Activated CD8-positive, alpha-beta memory T cell treated with anti-CD3 and anti-CD28 coated beads, Interleukin-2, amount 50 U/mL, for 1 hour (primary cell): ENCODE measurements at regions not wholly inside any gene's neighbourhood (a gene's known extent, or its start where the extent isn't known, plus 50 kb on each side); places are given as distances from the start of the nearest gene placed in this dataset.
"Not testable (repeated sequence)": the region's sequence is repeated elsewhere in the genome, so short reads cannot be mapped to it uniquely, and the experiment has no call there.

ENCODE experiments used
- DNase-seq: peaks from one replicate; pipeline ENCODE4 v3.0.0-alpha.2; 2020; ENCODE audit errors: extremely low read depth

GRCh38 chr11:69887330-69887729 is 68.1 kb upstream of the FGF3 start:
- no peak for DNase-seq

DNA sequence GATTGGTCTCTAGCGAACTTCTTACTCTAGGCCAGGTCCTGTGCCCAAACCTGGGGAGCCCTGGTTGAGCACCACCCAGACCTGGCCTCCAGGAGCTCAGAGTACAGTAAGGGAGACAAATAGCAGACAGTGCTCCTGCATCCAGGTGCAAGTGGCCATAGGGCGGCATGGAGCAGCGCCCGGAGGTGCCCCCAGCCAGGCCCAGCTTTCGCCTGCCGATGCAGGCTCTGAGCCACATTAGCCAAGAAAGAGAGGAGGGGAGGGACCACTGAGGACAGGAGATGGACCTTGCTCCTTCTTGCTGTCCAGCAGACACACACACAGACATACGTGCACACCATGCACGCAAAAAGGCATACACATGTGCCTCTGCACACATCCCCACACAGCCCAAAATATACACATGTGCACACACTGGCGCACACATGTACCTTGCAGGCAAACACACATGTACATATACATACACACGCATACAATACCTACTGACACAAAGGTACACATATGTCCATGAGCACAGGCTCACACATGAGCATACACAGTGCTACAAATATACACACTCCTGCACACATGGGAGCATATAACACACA is 68.7 kb upstream of the FGF3 start:
- no peak for DNase-seq

- peak; percentile 9 for DNase-seq
Observed at GRCh38 chr11:69888483-69889181, 69.4 kb upstream of the FGF3 start.

DNA sequence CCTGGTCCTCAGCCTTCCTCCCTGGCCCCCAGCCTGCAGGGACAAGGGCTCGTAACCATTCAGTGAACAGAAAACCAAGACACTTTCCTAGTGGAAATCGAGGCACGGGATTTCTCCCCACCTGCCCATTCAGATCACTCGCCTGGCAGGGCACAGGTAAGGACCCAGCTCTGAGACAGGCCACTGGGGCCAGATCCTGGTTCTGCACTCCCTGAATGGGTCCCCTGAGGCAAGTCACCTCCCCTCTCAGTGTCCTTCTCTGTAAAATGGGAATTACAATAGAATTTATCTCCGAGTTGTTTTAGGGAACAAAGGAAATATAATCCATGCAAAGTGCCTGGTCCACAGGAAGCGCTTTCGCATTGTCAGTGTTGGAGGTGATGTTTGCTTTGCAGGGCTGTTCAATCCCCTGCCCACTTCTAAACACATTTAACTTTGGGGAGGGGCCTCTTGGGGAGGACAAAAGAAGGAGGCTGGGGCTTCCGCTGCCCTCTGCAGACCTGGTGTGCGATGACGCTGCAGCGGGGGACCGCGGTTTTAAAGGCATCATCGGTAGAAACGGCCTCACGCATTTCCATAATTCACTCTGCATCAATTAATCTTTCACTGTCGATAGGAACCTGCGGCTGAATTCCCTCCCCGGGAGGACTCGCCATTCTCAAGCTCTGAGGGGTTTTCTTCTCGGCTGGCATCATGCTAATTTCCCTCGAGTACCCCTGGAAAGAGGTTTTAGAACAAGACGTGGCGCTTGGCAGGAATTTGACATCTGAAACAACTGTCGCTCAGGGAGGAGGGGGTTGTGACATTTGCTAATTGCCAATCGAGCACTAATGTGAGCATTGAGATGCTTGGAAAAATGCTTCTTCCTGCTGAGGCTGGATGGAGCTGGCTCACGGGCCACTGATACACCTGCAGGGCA is 70.4 kb upstream of the FGF3 start:
- no peak for DNase-seq

DNA sequence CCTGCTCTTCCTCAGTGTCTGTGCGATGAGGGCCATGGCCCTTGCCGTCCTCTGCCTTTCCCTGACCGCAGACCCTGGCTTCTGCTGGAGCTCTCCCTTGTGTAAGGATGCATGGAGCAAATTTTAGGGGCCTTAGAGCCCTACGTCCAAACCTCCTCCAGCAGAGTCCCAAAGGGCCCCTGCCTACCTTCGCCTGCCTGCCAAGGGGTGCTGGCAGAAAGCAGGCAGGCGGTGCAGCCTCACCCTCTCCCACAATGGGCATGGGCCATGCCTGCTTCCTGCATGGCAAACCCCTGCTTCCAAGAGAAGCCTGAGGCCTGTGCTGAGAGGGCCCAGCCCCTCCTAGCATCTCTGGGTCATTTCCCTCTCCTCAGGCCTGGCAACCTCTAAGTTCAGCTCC is 71.3 kb upstream of the FGF3 start:
- no peak for DNase-seq

DNA sequence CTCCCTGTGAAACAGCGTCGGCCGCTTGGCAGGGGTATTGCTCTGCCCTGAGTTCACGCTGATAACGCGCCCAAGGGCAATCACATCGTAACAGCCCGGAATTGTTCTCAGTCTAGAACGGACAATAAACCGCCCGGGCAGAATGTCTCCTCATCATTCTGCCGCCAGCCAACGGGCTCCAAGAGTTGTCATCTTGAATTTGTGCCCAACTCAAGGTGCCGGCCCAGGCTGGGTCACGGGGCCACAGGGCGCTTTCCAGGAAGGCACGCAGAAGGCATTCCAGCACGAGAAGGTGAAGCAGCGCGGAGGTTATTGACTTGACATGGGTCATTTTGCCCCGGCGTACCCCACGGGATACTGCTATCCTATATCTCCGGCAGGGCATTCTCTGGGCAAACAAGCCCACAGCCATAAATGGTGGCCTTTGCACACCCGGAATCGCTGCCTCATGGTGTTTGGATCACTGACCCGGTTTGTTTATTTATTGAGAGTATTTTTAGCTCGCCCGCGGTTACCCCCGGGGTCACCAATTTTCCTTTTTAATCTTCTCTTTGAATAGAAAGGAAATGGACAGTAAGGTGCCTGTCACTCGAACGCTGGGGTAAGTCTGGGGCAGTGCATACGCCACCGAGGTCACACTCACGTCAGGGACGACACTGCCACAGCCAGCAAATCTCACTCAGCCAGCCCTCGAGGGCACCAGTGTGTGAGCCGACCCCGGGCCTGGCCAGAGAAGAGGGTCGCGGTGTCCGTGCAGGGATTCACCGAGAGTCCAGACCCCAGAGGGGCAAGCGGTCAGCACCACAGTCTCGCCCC is 72.4 kb upstream of the FGF3 start:
- no peak for DNase-seq

DNA sequence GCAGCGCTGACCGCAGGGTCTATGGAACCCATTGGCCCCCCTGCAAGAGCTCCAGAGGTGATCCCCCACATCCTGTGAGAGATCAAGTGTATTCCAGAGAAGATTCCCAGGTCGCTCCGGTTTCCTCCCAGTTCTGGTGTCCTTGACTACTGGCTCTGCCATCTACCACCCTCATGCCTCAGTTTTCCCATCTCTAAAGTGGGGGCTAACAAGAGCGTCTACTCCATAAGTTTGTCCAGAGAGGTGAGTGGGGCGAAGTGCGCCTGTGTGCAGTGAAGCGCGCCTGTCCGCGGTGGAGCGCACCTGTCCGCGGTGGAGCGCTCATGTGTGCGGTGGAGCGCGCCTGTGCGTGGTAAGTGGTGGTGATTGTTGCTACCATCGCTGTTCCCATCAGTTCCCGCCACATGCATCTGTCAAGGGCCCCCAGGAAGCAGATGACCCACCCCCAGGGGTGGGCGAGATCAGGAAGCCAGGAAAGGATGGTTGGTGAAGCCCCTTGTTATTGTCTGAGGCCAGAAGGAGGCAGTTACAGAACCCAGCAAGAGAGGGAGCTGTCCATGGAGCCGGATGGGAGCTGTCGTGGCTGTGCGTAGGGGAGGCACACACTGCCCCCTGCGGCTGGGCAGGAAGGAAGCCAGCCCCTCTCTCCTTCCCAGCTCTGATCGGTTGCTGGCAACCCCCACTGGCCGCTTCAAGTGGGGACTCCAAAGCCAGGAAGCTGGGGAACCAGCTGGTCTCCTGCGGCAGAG is 73.2 kb upstream of the FGF3 start:
- no peak for DNase-seq

DNA sequence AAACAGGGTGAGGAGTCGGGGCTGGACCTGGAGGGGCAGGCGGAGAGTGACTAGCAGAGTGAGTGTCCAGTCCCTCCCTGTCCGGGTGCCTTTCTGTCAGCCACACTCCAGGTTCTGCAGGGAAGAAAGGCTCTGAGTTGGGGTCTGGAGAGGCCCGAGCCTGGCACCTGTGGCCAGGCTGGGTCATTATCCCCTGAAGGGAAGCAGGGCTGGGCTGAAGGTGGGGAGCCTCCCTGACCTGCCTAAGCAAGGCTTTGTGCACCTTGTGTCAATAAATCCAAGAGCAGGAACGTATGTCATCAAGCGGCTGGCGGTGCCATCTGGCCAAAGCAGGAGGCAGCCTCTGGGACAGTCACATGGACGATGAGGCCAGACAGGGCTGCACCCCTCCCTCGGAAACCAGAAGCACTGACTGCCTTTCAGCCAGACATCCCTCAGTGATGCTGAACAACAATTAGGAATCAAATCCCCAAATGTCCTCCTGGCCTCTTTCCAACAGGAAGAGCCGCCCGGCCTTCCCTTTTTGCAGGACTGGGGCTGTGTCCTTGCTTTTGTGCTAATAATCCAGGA is 73.9 kb upstream of the FGF3 start:
- DNase-seq, result no peak

GRCh38 chr11:69893631-69894030 is 74.4 kb upstream of the FGF3 start:
- no peak for DNase-seq

GRCh38 chr11:69894181-69894611 is 75.0 kb upstream of the FGF3 start:
- DNase-seq, result no peak

- DNase-seq, result no peak
Observed at GRCh38 chr11:69894648-69895047, 75.4 kb upstream of the FGF3 start.

DNA sequence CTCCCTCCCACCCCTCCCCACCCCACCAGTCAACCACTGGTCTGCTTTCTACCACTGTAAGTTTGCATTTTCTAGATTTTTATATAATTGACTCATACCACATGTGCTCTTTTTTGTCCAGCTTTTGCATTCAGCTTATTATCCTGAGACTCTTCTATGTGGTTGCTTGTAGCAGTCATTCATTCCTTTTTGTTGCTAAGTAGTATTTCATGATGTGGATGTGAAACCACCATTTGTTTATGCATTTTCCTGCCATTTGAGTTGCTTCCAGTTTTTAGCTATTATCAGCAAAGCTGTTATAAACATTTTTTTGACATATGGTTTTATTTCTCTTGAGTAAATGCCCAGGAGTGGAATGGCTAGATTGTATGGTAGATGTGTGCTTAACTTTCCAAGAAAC is 77.0 kb upstream of the FGF3 start:
- no peak for DNase-seq

DNA sequence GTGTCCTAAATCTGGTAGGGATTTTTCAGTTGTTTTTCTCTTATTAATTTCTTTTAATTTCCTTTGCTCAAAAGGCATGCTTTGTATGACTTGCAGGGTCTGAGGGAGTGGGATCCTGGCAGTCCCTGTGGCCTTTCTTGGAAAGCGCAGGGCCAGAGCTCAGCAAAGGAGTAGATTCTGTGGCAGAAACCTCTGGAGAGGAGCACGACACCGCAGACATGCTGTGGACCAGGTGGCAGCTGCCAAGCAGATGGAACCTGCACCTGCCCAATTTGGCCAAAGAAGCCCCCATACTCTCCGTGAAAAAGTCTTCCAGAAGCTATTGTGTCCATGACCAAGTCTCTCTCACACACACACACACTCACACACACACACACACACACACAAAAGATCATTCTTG is 78.9 kb upstream of the FGF3 start:
- DNase-seq, result no peak

DNA sequence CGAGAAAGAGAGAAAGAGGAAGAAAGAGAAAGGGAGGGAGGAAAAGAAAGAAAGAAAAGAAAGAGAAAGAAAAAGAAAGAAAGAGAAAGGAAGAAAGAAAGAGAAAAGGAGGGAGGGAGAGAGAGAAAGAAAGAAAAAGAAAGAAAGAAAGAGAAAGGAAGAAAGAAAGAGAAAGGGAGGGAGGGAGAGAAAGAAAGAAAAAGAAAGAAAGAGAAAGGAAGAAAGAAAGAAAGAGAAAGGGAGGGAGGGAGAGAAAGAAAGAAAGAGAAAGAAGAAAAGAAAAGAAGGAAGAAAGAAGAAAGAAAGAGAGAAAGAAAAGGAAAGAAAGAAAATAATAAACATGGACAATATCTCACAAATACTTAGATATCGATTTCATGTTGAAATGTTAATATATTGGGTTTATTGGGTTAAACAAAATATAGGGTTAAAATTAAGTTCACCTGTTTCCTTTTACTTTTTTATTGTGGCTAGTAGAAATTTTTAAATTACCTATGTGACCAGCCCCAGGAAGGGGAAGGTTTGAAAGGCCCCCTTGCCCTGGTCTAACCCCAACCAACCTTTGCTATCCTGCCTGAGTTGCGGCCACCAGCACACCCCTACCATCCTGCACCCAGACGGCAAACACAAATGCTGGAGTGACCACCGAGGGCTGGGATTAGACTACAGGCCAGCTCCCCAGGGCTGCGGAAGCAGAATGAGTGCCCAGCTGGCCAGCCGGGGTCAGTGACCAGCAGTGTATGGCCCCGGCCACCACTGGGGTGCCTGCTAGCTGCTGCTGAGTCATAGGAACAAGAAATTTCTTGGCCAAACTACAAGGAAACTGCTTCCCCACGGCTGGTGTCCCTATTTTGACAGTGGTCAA is 81.0 kb upstream of the FGF3 start:
- no peak for DNase-seq

- DNase-seq, result not testable (repeated sequence)
Observed at GRCh38 chr11:69900822-69901302, 81.6 kb upstream of the FGF3 start.

- no peak for DNase-seq
Observed at GRCh38 chr11:69902337-69902736, 83.1 kb upstream of the FGF3 start.

GRCh38 chr11:69903211-69903610 is 84.0 kb upstream of the FGF3 start:
- no peak for DNase-seq

DNA sequence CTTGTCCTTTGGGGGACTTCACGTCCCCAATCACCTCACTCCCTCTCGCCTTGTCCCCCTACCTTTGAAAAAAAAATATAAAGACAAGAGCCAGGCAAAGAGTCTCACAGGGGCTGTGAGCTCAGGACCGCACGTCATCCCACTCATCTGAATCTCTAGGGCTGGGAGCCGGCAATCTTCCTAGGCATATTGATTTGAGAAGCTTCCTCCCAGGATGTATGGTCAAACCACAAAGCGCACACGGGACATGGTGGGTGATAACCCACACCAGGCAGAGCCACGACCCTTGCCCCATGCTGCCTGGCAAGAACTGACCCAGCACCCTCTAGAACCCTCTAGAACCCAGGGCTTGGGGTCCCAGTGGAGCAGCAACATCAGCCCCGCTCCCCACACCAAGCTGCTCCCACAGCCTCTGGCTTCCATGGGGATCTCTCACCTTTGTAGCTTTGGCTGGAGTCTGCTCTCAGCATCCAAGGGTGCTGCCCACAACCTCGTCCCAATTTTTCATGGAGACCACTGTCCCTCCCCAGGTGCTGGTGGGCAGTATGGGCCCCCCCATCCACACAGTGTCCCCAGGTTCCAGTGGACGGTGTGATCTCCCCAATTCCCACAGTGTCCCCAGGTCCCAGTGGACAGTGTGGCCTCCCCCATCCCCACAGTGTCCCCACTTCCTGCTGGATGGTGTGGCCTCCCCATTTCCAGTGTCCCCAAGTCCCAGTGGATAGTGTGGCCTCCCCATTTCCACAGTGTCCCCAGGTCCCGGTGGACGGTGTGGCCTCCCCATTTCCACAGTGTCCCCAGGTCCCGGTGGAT is 85.2 kb upstream of the FGF3 start:
- no peak for DNase-seq
